Adrenal gland (tissue), 5 donors: ENCODE measurements at regions not wholly inside any gene's neighbourhood (a gene's known extent, or its start where the extent isn't known, plus 50 kb on each side); places are given as distances from the start of the nearest gene placed in this dataset.

Source experiments
- POLR2A ChIP-seq, 2 donors: fragments of 450-650 bp; IDR thresholded peaks; one replicate each; pipeline ENCODE4 v1.6.1; 2017; ENCODE audit warnings: antibody characterized with exemption in 2 of 2, mild to moderate bottlenecking in 2 of 2, moderate library complexity in 1 of 2
- TF ChIP-seq, protein P1 (sequence below), 6 experiments: fragments of 450-650 bp in 4 of 6; fragments of 200-600 bp in 2 of 6; sonication (generic) in 1 of 6; IDR thresholded peaks; 1 replicate in 5 of 6; 2 replicates in 1 of 6; pipeline versions ENCODE4 v1.5.1 to v1.8.0; 2016 to 2021; ENCODE audit warnings: antibody characterized with exemption in 6 of 6, mild to moderate bottlenecking in 2 of 6, moderate library complexity in 1 of 6
- donor health status: DM: no; HTN: no; CAD: no.

DNA sequence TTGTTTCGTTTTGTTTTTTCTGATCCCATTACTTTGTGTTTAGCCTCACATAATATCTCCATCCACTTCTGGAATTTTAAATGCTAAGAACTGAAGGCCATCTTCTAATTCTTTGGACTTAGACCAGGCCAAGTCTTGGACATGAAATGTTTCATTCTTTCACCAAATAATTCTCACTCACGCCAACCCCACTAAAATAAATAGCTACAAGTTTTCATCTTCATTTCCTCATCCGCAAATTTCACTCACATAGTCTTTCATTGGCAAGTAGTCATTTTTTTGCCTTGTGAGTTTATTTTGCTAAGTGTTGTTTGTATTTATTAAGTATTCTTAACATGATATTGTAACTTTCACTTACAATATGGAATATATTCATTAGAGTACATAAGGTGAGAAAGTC lies 1188.6 kb upstream of the SEMA6A start:
- TF ChIP-seq POLR2A (IDR thresholded peaks at IDR 0.05), result no peak
- TF ChIP-seq, protein P1, sequence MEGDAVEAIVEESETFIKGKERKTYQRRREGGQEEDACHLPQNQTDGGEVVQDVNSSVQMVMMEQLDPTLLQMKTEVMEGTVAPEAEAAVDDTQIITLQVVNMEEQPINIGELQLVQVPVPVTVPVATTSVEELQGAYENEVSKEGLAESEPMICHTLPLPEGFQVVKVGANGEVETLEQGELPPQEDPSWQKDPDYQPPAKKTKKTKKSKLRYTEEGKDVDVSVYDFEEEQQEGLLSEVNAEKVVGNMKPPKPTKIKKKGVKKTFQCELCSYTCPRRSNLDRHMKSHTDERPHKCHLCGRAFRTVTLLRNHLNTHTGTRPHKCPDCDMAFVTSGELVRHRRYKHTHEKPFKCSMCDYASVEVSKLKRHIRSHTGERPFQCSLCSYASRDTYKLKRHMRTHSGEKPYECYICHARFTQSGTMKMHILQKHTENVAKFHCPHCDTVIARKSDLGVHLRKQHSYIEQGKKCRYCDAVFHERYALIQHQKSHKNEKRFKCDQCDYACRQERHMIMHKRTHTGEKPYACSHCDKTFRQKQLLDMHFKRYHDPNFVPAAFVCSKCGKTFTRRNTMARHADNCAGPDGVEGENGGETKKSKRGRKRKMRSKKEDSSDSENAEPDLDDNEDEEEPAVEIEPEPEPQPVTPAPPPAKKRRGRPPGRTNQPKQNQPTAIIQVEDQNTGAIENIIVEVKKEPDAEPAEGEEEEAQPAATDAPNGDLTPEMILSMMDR (IDR thresholded peaks at IDR 0.05), result no peak
